ENCODE measurements at regions not wholly inside any gene's neighbourhood (a gene's known extent, or its start where the extent isn't known, plus 50 kb on each side); places are given as distances from the start of the nearest gene placed in this dataset.
"Not testable (repeated sequence)": the region's sequence is repeated elsewhere in the genome, so short reads cannot be mapped to it uniquely, and the experiment has no call there.

DNA sequence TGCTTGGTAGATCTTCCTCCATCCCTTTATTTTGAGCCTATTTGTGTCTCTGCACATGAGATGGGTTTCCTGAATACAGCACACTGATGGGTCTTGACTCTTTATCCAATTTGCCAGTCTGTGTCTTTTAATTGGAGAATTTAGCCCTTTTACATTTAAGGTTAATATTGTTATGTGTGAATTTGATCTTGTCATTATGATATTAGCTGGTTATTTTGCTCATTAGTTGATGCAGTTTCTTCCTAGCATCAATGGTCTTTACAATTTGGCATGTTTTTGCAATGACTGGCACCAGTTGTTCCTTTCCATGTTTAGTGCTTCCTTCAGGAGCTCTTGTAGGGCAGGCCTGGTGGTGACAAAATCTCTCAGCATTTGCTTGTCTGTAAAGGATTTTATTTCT is 72.4 kb downstream of the HNRNPD start:
- not testable (repeated sequence) for DNase-seq (ENCODE audit: low read depth)

DNA sequence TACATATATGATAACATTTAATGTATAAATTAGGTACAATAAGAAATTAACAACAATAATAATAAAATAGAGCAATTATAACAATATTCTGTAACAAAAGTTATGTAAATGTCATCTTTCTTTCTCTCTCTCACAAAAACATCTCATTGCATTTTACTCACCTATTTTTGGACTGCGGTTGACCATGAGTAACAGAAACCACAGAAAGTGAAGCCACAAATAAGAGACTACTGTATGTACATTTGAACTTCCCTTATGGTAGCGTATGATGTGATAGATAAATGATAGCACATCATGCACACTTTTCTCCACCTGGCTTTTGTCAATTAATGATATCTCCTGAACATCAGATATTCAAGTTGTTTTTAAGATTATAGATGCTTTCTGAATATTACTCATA is 80.5 kb downstream of the HNRNPD start:
- no peak for DNase-seq (ENCODE audit: low read depth)

DNA sequence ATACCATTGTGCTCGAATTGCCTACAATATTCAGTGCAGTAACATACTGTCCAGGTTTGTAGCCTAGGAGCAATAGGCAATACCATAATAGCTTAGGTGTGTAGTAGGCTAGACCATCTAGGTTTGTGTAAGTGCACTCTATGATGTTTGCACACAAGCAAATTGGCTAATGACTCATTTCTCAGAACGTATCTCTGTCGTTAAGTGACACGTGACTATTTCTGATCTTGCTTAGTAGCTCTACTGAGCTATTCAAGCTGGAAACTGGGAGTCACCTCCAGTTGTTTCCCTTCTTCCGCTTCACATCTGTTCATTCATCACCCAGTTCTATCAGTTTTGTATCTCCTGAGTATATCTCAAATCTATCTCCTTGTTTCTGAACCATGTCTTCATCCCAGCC is 86.1 kb downstream of the HNRNPD start:
- no peak for DNase-seq (ENCODE audit: low read depth)

DNA sequence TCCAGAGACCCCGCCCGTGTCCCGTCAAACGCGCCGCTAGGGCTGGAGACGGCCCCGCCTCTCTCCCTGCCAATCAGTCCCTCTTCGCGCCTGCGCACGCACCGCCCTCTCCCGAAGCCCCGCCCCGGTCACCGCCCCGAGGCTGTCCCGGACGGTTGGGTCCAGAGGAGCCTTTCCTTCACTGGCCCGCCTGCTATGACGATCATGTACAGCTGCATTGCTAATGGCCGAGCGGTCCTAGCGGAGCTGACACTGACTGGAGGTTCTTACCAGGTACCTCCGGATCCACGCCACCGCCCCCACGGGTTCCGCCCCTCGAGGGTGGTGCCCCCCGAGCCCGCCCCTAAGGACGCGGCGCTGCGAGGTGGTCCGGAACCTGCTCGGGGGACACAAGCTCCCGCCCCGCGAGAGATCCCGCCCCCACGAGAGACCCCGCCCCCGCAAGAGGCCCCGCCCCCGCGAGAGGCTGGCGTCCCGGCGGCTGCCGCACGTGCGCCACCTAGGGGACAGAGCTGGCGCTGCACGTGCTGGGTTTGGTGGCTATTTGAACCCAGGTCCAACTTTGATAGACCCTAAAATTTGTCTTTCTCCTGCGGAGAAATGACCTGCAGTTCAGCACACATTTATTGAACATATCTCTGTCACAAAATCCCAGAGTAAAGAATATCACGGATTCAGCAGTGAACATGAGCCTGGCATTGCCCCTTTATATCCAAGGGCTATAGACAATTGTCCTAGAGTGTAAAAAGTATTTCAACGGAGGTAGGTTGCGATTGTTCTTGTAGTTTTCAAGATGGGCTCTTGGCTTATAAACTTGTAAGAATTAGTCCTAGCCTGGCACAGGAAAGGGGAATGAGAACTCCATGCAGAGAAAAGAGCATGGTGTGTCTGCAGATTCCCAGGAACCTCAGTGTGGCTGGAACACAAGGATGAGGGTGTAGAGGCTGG is 88.7 kb downstream of the HNRNPD start:
- peak; percentile 97 for DNase-seq (ENCODE audit: low read depth)

DNA sequence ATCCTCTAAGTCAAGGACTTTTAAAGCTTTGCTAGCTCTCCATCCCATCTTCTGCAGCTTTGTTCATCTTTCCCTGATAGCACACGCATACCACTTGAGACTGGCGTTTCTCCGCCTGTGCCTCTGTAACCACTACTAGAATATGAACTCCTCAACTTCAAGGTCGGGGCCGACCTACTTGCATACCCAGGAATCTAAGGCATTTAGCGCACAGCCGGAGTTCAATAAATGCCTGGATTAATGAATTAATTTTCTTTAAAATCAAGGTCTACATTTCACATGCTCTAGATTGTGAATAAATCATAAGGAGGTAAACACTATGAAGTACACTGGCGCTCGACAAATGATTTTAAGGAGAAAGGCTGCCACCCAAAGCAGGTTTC is 89.3 kb downstream of the HNRNPD start:
- DNase-seq (ENCODE audit: low read depth) = no peak

- DNase-seq (ENCODE audit: low read depth) = no peak
These were observed 90.9 kb downstream of the HNRNPD start for GRCh38 chr4:82282875-82283274.

DNA sequence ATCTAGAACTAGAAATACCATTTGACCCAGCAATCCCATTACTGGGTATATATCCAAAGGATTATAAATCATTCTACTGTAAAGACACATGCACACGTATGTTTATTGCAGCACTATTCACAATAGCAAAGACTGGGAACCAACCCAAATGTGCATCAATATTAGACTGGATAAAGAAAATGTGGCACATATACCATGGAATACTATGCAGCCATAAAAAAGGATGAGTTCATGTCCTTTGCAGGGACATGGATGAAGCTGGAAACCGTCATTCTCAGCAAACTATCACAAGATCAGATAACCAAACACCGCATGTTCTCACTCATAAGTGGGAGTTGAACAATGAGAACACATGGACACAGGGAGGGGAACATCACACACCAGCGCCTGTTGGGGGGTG is 94.2 kb downstream of the HNRNPD start:
- not testable (repeated sequence) for DNase-seq (ENCODE audit: low read depth)

- no peak for DNase-seq (ENCODE audit: low read depth)
These were observed 97.5 kb downstream of the HNRNPD start for GRCh38 chr4:82276332-82276640.

DNA sequence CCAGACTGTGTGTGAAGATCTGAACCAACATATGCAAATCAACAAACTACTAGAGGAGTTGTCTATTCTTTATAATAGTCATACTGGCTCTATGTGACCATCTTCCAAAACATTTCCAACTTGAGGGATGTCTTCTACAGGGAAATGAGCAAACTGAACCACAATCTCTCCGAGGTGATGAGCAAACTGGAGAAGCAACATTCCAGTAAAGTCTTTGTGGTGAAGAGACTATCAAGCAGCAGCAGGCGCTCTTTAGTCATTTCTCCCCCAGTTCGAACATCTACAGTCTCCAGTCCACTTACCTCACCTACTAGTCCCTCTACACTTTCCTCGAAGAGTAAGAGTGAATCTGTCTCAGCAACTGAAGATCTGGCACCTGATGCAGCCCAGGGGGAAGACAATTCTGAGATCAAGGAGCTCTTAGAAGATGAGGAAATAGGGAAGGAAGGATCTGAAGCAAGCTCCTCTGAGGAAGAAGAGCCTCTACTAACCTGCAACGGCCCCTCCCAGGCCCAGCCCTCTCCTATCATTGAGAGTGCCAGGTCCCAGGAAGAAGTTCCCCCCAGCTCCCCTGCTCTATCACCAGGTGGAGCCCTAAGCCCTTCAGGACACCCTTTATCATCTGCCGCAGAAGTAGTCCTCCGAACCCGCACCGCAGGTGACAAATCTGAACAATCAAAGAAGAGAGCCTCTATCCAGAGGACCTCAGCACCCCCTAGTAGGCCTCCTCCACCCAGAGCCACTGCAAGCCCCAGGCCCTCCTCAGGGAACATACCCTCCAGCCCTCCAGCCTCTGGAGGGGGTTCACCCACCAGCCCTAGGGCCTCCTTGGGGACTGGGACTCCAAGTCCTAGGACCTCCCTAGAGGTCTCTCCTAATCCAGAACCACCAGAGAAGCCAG is 98.1 kb downstream of the HNRNPD start:
- no peak for DNase-seq (ENCODE audit: low read depth)

DNA sequence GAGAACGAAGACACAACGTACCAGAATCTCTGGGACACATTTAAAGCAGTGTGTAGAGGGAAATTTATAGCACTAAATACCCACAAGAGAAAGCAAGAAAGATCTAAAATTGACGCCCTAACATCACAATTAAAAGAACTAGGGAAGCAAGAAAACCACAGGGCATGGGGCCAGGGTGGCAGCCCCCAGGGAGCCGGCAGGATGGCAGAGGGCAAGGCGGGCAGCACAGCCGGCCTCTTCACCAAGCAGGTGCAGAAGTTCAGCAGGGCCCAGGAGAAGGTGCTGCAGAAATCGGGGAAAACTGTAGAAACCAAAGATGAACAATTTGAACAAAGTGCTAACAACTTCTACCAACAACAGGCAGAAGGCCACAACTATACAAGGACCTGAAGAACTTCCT is 99.1 kb downstream of the HNRNPD start:
- not testable (repeated sequence) for DNase-seq (ENCODE audit: low read depth)

GRCh38 chr4:82272523-82272922 is 101.3 kb downstream of the HNRNPD start:
- DNase-seq (ENCODE audit: low read depth) = not testable (repeated sequence)

DNA sequence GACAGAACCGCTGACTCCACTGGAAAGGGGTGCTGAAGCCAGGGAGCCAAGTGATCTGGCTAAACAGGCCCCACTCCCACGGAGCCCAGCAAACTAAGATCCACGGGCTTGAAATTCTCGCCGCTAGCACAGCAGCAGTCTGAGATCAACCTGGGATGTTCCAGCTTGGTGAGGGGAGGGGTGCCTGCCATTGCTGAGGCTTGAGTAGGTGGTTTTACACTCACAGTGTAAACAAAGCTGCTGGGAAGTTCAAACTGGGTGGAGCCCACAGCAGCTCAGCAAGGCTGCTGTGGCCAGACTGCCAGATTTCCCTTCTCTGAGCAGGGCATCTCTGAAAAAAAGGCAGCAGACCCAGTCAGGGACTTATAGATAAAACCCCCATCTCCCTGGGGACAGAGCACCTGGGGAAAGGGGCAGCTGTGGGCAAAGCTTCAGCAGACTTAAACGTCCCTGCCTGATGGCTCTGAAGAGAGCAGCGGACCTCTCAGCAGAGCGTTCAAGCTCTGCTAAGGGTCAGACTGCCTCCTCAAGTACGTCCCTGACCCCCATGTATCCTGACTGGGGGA is 101.8 kb downstream of the HNRNPD start:
- DNase-seq (ENCODE audit: low read depth) = not testable (repeated sequence)

DNA sequence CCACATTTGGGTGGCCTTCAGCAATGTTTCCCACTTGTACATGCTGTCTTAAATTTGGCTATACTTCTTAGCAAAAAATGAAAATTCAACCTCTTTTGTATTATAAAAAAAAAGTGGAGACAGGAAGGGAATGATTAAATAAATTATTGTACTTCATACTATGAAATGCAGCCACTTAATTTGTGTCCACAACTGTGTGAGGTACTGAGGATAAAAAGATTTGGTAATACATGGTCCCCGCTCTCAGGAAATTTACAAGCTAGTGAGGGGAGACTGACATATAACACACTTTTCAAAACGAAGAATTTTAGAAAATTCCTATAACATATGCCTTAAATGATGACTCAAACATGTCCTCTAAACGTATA is 105.0 kb downstream of the HNRNPD start:
- no peak for DNase-seq (ENCODE audit: low read depth)

DNA sequence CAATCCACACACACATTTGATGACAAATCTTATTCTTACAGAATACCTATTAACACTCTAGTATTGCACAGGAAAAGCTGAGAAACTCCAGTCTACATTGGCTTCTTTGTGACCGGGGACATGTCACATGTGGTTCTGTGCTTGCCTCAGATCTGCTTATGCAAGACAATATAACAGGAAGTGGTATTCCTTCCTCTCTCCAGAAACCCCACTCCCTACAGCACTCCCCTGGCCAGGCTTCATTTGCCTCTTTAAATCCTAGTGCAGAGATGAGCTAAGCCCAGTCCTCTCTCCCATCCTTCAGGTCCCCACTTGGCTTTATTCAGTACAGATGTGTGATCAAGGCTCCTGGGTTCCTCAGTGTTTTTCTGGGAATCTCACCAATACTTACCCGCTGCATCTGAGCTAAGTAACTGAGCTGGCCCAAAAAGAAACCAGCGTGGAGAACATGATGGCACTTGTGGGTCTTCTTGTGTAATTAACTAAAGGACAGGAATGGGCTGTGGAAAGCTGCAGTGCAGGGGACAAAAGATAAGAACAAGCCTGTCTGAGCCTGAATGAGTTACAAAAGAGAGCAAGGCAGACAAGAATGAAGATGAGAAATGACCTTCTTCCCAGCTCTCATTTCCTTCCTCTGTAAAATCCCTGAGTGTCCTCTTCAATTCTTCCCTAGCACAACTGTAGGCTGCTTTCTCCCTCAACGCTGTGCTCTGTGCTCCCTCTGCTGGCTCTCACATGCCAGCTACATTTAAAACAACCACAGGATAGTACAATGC is 105.6 kb downstream of the HNRNPD start:
- DNase-seq (ENCODE audit: low read depth) = no peak

DNA sequence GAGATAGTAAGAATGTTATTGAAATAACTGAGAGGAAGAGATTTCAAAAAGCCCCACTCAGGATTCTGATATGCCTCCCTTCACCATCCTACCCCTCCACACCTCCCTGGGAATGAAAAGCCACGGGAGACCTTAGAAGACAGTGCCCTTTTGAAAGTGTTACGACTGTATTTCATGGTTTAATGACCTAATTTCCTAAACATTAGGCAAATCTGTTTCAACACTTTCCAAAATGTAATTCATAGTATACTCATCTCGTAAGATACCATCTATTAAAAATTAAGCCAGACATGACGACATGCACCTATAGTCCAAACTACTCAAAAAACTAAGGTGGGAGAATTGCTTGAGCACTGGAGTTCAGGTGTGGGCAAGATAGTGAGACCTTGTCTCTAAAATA is 106.3 kb downstream of the HNRNPD start:
- no peak for DNase-seq (ENCODE audit: low read depth)

DNA sequence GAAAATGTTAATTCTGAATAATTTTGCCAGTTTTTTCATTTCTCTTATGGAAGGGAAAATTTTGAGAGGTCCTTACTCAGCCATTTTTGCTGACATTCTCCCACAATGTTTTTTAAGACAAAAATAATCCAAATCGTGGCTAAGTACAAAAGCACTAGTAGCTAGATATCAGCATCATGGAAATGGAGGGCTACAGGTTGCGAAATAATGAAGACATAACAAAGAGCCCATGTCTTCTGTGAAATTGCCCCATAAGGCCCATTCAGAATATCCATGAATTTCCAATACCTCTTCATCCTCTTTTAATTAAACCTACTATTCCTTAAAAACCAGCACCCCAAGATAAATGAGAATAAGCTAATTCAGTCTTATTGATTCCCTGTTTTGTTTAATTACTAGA is 107.4 kb downstream of the HNRNPD start:
- no peak for DNase-seq (ENCODE audit: low read depth)

DNA sequence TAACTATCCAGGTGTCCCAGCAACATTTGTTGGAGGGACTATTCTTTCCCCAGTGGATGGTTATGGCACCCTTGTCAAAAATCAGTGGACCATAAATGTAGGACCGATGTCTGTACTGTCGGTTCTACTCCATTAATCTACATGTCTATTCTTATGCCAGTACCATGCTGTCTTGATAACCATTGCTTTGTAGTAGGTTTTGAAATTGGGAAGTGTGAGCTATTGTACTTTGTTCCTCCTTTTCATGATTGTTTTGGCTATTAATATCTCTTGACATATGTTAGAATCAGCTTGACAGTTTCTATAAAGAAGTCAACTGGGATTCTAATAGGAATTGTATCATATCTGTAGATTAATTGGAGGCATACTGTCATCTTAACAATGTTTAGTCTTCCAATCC is 112.7 kb downstream of the HNRNPD start:
- DNase-seq (ENCODE audit: low read depth) = no peak

DNA sequence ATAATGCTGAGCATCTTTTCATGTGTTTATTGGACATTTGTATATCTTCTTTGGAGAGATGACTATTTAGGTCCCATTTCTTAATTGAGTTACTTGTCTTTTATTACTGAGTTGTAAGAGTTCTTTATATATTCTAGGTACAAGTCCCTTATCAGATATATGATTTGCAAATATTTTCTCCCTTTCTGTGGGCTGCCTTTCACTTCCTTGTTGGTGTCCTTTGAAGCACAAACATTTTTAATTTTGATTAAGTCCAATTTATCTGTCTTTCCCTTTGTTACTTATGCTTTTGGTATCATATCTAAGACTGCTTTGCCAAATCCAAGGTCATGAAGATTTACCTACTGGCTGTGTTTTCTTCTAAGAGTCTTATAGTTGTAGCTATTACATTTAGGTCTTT is 113.2 kb downstream of the HNRNPD start:
- DNase-seq (ENCODE audit: low read depth) = no peak

- DNase-seq (ENCODE audit: low read depth) = no peak
These were observed 117.1 kb downstream of the HNRNPD start for GRCh38 chr4:82256718-82257117.

DNA sequence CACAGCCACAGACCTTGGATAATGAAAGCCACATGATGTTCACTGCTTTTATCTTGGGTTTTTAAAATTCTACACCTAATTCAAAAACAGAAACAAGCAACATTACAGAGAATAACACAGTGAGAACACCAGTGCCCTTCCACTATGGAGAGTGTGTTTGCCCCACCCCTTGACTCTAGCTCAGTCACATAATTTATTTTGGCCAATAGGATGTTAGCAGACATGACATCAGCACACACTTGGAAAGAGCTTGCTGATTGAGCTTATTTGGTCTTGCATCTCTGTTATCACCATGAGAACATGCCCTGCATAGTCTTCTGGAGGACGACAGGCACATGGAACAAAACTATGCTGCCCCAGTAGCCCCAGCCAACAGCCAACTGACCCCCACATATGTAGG is 118.1 kb downstream of the HNRNPD start:
- no peak for DNase-seq (ENCODE audit: low read depth)

DNA sequence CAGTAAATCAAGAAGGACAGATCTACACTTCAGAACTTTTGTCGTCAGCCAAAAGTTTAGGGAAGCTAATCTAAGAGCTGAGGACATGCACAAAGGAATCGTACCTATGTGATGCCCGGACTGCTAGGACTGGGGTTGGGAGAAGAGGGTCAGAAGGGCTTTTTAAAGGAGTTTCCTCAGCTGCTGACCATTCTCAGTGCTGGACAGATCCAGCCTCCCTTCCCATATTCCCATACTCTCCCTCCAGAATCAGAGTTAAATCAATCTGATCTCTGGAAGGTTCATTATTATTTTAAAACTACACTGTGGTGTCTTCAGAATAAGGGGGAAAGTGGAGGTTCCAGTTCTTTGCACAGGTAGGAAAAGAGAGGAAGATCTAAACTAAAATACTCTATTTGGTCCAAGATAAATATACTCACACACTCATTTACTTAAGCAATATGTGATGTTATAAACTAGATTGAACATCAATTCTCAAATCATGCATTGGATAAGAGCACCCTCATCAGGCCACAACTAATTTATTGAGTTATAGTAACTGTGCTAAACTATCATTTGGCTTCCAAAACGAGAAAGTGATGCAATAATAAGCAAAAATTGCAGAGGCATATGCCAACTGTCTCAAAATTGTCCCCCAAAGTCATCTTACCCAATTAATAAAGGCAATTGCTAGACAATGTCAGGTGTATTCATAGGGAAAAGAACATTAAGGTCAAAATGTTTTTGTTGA is 124.7 kb downstream of the HNRNPD start:
- no peak for DNase-seq (ENCODE audit: low read depth)

Data from T-helper 22 cell (primary cell).